Muscle of back (tissue), 3 donors: ENCODE measurements at regions not wholly inside any gene's neighbourhood (a gene's known extent, or its start where the extent isn't known, plus 50 kb on each side); places are given as distances from the start of the nearest gene placed in this dataset.
"Not testable (repeated sequence)": the region's sequence is repeated elsewhere in the genome, so short reads cannot be mapped to it uniquely, and the experiment has no call there.

ENCODE experiments used
- DNase-seq, 3 donors: peaks; one replicate each; pipeline versions ENCODE4 v3.0.0 to v3.0.0-alpha.2; 2013

DNA sequence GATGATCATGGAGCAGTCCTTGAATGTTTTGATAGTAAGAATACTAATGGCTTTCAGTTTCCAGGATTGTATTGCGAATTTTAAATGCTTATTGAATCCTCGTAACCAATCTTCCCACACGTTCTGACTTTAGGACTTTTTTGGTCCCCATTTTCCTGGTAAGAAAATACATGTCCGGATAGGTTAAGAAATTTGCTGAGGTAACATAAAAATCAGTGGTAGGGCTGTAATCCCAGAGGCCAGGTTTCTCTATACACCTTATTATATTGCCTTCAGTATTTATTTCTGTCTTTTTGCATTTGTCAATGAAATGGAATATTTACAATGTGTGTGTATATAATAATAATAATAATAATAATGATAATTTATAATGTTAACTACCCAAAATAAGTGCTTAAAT, 603.2 kb downstream of the TMEM182 start:
- DNase-seq: no peak

- no peak for DNase-seq
Measured at GRCh38 chr2:103367877-103368276, 606.0 kb downstream of the TMEM182 start.

DNA sequence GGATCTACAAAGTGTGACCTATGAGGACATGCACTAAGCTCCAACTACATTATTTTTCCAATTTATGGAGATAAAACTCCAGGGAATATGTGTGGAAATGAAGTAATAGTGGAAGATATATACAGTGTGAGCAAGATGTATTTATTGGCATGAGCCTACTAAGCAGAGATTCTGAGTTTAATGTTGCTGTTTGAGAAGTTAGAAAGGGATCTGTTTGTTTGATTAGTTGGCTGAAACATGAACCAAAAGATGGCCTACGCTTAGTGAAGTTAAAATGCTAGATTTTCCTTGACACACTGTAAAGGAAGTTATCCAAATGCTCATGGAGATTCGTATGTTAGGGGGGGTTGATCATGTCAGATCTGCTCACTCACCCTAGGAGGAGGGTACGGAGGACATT, 621.7 kb downstream of the TMEM182 start:
- no peak for DNase-seq

DNA sequence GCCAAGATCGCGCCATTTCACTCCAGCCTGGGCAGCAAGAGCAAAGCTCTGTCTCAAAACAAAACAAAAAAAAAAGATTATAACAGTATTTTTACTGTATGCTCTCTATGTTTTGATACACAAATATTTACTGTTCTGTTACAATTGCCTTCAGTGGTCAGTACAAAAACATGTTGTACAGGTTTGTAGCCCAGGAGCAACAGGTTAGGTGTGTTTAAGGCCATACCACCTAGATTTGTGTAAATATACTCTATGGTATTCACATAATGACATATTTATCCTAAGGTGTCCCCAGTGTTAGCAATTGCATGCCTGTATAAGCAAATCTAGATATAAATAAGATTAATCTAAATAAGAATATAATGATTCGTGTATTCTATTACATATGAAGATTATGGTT, 625.0 kb downstream of the TMEM182 start:
- DNase-seq: no peak

DNA sequence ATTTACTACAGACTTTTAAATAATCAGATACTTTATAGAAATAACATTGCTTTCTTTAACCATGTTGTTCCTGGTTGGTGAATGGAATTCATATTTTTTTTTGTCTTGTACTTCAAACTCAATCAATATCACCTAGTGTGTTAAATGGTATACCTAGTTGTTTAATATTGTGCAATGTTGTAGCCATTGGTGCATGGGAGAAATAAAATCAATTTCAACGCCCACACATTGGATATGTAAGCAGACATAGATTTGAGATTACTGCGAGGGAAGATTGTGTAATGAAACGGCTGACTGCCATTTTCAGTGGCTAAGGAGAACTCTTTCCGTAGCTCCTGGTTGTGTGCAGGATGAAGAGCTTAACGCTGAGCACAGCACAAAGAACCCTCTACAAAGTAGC, 626.1 kb downstream of the TMEM182 start:
- no peak for DNase-seq

GRCh38 chr2:103396152-103396551, 634.3 kb downstream of the TMEM182 start:
- DNase-seq: no peak

DNA sequence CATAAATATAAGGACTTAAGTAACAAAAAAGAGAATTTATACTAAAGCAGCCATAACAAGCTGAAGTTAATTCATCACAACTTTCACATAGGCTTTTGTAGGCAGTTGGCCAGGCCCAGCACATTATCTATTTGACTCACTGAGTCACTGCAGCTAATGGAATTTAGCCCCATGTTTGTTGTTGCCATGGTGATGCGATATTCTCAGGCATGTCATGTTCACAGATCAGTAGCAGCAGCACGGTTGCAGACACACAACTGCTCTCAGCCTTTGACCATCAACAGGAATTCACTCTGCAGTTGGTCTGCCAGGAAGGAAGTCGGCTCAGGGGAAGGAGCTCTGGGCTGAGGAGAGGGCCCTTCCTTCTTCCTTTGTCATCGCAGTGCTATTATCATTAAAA, 639.8 kb downstream of the TMEM182 start:
- peak; percentile 25 to 70 (median 52) for DNase-seq

- no peak for DNase-seq
Measured at GRCh38 chr2:103402336-103402735, 640.5 kb downstream of the TMEM182 start.

GRCh38 chr2:103402944-103403343, 641.1 kb downstream of the TMEM182 start:
- no peak for DNase-seq

- DNase-seq: not testable (repeated sequence)
Measured at GRCh38 chr2:103403388-103403787, 641.6 kb downstream of the TMEM182 start.

GRCh38 chr2:103410221-103410620, 648.4 kb downstream of the TMEM182 start:
- DNase-seq: no peak

DNA sequence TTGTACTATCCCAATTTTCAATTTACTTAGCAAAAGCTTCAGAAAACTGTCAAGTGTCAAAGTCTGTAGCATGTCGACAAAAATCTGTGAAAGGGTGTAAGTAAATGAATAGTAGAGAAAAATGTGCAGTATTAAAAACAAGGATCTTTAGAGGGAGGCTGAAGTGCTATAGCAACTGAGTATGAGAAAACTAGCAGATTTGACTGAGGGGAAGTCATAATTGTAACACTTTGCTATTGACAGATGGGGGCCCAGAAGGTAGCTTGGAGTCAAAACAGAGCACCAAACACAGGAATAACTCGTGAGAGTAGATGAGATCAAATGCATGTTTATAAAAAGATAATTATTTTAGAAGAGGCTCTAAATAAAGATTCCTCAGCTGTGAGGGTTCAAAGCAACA, 657.7 kb downstream of the TMEM182 start:
- DNase-seq: no peak

GRCh38 chr2:103423100-103423499, 661.3 kb downstream of the TMEM182 start:
- no peak for DNase-seq

GRCh38 chr2:103427567-103427966, 665.7 kb downstream of the TMEM182 start:
- no peak for DNase-seq

DNA sequence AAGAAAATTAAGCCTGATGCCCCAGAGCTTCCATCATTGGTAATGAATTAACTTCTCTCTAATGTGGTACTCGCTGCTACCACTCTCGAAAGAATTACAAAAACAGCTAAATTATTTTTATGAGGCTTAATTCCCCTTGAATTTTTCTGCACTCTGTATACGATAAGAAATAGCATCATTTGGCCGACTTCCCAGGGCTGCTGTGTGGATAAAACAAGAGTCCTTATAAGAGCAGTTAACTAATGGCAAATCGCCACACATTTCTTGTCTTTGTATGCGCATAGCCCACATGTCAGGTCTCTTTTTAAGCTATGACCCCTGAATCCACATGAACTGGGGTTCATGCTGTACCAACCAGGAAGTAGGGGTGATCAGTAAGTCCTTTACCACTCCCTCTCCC, 668.4 kb downstream of the TMEM182 start:
- no peak for DNase-seq

- DNase-seq: no peak
Measured at GRCh38 chr2:103435010-103435409, 673.2 kb downstream of the TMEM182 start.

DNA sequence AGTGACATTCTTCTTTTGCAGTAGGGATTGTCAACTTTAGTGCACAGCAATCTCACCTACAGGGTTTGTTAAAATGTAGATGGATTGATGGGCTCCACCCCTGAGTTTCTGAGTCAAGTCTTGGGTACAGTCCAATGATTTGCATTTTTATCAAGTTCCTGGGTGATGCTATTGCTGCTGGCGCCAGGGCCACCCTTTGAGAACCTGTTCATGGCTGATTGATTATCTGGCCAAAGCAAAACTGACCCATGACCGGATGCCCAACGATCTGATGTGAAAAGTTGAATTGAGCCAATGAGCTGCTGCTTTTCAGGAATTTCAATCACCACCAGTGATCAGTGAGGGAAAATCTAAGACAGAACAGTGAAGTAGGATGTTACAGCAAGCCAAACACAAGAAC, 675.3 kb downstream of the TMEM182 start:
- no peak for DNase-seq

DNA sequence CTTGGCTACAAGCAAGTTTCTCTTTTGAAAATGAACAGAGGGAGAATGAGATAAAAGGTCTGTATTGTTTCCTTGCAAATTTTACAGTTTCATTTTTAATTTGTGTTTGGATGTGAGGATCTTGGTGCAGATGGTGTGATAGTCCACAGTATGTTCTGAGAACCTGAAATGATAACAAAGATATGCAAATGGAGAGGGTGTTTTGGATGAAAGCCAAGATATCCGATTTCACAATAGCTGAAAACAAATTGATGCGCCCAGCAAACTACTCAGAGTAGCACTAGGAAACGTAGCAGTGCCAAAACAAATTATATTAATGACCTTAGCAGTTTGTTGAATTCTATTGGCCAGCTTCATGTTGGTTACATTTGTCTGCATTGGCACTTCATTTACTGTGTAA, 683.5 kb downstream of the TMEM182 start:
- DNase-seq: no peak

- no peak for DNase-seq
Measured at GRCh38 chr2:103448495-103448894, 686.7 kb downstream of the TMEM182 start.

DNA sequence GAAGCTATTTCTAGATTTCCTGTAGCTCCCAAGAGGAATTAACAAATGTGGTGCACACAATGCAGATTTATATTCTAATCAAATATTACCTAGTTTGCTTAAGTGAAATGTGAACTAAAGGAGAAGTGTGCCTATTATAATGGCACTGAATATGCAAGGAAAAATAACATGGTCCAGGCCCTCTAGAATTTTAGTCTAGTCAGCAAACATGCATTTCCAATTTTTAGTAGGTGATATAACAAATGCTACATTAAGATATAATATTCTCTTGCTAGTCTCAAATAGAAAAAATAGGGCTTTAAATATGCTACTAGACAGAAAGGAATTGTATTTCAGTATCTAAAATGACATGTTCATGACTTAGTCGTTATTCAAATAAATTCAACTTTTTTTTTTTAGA, 689.5 kb downstream of the TMEM182 start:
- no peak for DNase-seq

DNA sequence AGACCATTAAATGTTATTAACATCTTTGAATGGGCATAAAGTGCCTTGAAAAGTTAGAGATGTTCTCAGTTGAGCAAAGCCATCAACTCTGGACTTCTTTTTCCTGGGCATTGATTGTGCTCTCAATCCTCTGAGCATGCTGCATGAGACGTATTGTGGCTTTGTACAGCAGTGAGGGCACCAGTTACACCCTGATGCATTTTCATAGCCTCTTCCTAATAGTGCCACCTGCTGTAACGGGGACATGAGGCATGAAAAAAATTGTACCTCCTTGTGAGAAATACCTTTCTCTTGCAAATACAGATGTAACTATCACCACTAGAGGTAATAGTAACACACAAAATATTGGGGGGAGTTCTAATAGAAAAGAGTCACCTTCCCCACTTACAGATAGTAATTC, 697.5 kb downstream of the TMEM182 start:
- DNase-seq: no peak

- DNase-seq: no peak
Measured at GRCh38 chr2:103462101-103462500, 700.3 kb downstream of the TMEM182 start.

DNA sequence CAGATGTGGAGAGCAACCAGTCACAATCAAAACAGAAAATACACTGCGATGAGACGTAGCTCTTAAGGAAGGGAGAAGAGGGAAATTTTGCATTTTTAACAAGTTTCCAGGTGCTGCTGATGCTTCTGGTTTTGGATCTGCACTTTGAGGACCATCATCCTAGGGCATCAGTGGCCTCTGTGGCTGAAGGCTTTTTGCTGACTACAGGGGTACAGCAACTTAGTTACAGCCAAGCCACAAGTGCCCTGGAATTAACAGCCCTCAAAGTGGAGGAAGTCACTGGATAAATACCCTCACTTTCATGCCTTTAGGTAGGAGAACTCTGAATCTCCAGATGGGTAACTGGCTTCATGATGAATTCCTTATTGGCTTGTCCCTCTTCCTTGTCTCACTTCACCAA, 700.9 kb downstream of the TMEM182 start:
- DNase-seq: no peak

DNA sequence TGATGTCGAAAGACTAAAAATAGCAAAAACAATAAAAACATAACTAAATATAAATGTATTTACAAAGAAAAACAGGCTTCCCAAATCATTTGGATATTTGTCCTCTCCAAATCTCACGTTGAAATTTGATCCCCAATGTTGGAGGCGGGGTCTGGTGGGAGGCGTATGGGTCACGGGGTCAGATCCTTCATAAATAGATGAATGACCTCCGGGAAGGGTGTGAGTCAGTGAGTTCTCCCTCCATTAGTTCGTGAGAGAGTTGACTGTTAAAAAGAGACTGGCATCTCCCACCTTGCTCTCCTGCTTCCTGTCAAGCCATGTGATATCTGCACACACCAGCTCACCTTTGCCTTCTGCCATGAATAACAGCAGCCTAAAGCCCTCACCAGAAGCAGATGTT, 703.0 kb downstream of the TMEM182 start:
- DNase-seq: no peak

- DNase-seq: no peak
Measured at GRCh38 chr2:103469800-103470199, 708.0 kb downstream of the TMEM182 start.
